ENCODE measurements at regions not wholly inside any gene's neighbourhood (a gene's known extent, or its start where the extent isn't known, plus 50 kb on each side); places are given as distances from the start of the nearest gene placed in this dataset.

- TF ChIP-seq CTCF (conservative IDR thresholded peaks at IDR 0.05; ENCODE audit: low read depth in 2 of 2): no peak
- no peak for TF ChIP-seq EZH2 (IDR thresholded peaks at IDR 0.05; ENCODE audit: low read depth, unreplicated experiment)
- no peak for TF ChIP-seq EZH2phosphoT487 (IDR thresholded peaks at IDR 0.05; ENCODE audit: unreplicated experiment)
- no peak for TF ChIP-seq POLR2AphosphoS5 (IDR thresholded peaks at IDR 0.05; ENCODE audit: low read depth)
- TF ChIP-seq JUNB (IDR thresholded peaks at IDR 0.05; ENCODE audit: unreplicated experiment): no peak
- TF ChIP-seq STAT1 (IDR thresholded peaks at IDR 0.05; ENCODE audit: unreplicated experiment): no peak
Measured at GRCh38 chr3:82054849-82055248, 293.4 kb upstream of the GBE1 start.
